Common myeloid progenitor, CD34-positive (primary cell): ENCODE measurements at regions not wholly inside any gene's neighbourhood (a gene's known extent, or its start where the extent isn't known, plus 50 kb on each side); places are given as distances from the start of the nearest gene placed in this dataset.

ENCODE experiments used
- CTCF ChIA-PET: fragments of 350-600 bp; sonication (Branson Sonifier 250); formaldehyde crosslinking; loops from one replicate; lab custom pipeline; 2021; ENCODE audit warnings: antibody characterized with exemption; lab: Charles Lee
- POLR2A ChIA-PET: fragments of 350-600 bp; sonication (Branson Sonifier 250); formaldehyde crosslinking; loops from one replicate; lab custom pipeline; 2021; ENCODE audit warnings: antibody characterized with exemption; lab: Charles Lee
- DNase-seq, 3 donors: peaks; one replicate each; pipeline versions ENCODE4 v3.0.0 to v3.0.0-alpha.2; 2013
- H3K27ac ChIP-seq, 2 experiments: 1 replicate in 1 of 2; 2 replicates in 1 of 2; pipeline ENCODE4 v1.7.0; 2013; ENCODE audit warnings: inconsistent platforms in 2 of 2, low read length in 2 of 2, mild to moderate bottlenecking in 2 of 2, low read depth in 1 of 2, moderate library complexity in 1 of 2; ENCODE audit not compliant: severe bottlenecking in 2 of 2, insufficient read depth in 1 of 2, poor library complexity in 1 of 2
- H3K27me3 ChIP-seq, 5 experiments: replicated peaks in 2 of 5; 1 replicate in 3 of 5; 2 replicates in 2 of 5; pipeline versions ENCODE4 v1.6.1 to v1.7.0; 2013; ENCODE audit warnings: low read length in 4 of 5, mild to moderate bottlenecking in 2 of 5, moderate library complexity in 2 of 5, inconsistent platforms in 1 of 5; ENCODE audit not compliant: insufficient read depth in 5 of 5, control insufficient read depth in 4 of 5
- H3K36me3 ChIP-seq, 4 experiments: 1 replicate in 2 of 4; 2 replicates in 2 of 4; pipeline versions ENCODE4 v1.6.1 to v1.7.0; 2013; ENCODE audit warnings: low read length in 3 of 4, control low read depth in 1 of 4, mild to moderate bottlenecking in 1 of 4; ENCODE audit not compliant: control insufficient read depth in 4 of 4, insufficient read depth in 4 of 4
- H3K4me1 ChIP-seq, 4 experiments: 1 replicate in 3 of 4; 2 replicates in 1 of 4; pipeline versions ENCODE4 v1.6.1 to v1.7.1; 2013; ENCODE audit warnings: low read length in 3 of 4, mild to moderate bottlenecking in 3 of 4, control low read depth in 1 of 4, inconsistent platforms in 1 of 4, moderate library complexity in 1 of 4; ENCODE audit not compliant: control insufficient read depth in 4 of 4, insufficient read depth in 4 of 4; ENCODE audit errors: control extremely low read depth in 1 of 4
- H3K4me3 ChIP-seq, 7 experiments: 1 replicate in 4 of 7; 2 replicates in 3 of 7; pipeline versions ENCODE4 v1.5.1 to v1.7.0; 2013; ENCODE audit warnings: mild to moderate bottlenecking in 7 of 7, low read length in 6 of 7, moderate library complexity in 6 of 7, inconsistent platforms in 2 of 7, low read depth in 2 of 7, control low read depth in 1 of 7; ENCODE audit not compliant: insufficient read depth in 4 of 7, control insufficient read depth in 1 of 7; ENCODE audit errors: extremely low read depth in 1 of 7
- H3K9me3 ChIP-seq, 5 experiments: 1 replicate in 4 of 5; 2 replicates in 1 of 5; pipeline versions ENCODE4 v1.6.1 to v1.7.1; 2013; ENCODE audit warnings: low read length in 4 of 5, mild to moderate bottlenecking in 2 of 5, inconsistent platforms in 1 of 5, low read depth in 1 of 5, moderate library complexity in 1 of 5; ENCODE audit not compliant: control insufficient read depth in 4 of 5, insufficient read depth in 2 of 5; ENCODE audit errors: control extremely low read depth in 1 of 5
- WGBS: methylation state at CpG from one replicate; pipeline ENCODE4 v1.1.5; 2013; ENCODE audit not compliant: insufficient coverage; 5-methylcytosine and 5-hydroxymethylcytosine counted together

- Histone ChIP-seq H3K4me1 (no peaks in the 10 kb centered on the region), H3K4me3 (no peak overlapping the region), H3K27ac (no peak overlapping the region), H3K9me3 (no peaks in the 10 kb centered on the region), H3K27me3 (no peaks in the 10 kb centered on the region), H3K36me3 (no peaks in the 10 kb centered on the region)
- CTCF ChIA-PET: no interaction called here
- 100% methylated on average over 1 of the region's 5 CpGs for WGBS
- no peak for DNase-seq
- POLR2A ChIA-PET: no interaction called here
These were observed 359.1 kb downstream of the SLC6A15 start for GRCh38 chr12:84553331-84554117.

GRCh38 chr12:84551373-84551772, 361.2 kb downstream of the SLC6A15 start:
- Histone ChIP-seq H3K27me3 (no peaks in the 10 kb centered on the region), H3K4me3 (no peak overlapping the region), H3K27ac (no peak overlapping the region), H3K36me3 (no peaks in the 10 kb centered on the region), H3K9me3 (no peaks in the 10 kb centered on the region), H3K4me1 (no peaks in the 10 kb centered on the region)
- ChIA-PET CTCF (no interaction called here), POLR2A (no interaction called here)
- WGBS: no CpG with 5 or more reads among the region's 1 CpG
- no peak for DNase-seq

GRCh38 chr12:84550518-84550917, 362.1 kb downstream of the SLC6A15 start:
- no peaks in the 10 kb centered on the region for H3K9me3 ChIP-seq
- ChIA-PET CTCF (no interaction called here), POLR2A (no interaction called here)
- DNase-seq: no peak
- H3K27me3 ChIP-seq: no peaks in the 10 kb centered on the region
- no peak overlapping the region for H3K27ac ChIP-seq
- WGBS: no CpG with 5 or more reads among the region's 1 CpG
- H3K4me1 ChIP-seq: no peaks in the 10 kb centered on the region
- no peak overlapping the region for H3K4me3 ChIP-seq
- H3K36me3 ChIP-seq: no peaks in the 10 kb centered on the region

- DNase-seq: no peak
- Histone ChIP-seq H3K27ac (no peak overlapping the region), H3K27me3 (no peaks in the 10 kb centered on the region), H3K9me3 (no peaks in the 10 kb centered on the region), H3K4me1 (no peaks in the 10 kb centered on the region), H3K36me3 (no peaks in the 10 kb centered on the region), H3K4me3 (no peak overlapping the region)
- CTCF ChIA-PET: no interaction called here
- POLR2A ChIA-PET: no interaction called here
These were observed 370.3 kb downstream of the SLC6A15 start for GRCh38 chr12:84542289-84542688.

DNA sequence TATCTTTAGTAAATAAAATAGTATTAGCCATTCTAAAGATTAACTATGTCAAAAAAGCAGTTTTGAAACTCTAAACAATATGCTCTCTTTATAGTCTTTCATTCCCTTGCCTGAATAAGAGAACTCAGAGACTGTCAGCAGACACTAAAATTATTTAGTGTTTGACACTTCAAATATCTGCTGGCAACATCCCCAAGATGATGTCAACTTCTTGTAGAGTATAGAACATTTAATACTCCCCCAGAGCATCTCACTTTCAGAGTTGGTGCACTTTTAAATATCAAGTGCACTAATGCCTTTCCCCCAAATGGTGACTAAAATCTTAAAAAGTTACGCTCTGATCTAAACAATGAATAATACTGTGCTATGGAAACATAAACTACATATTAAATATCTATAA, 374.9 kb downstream of the SLC6A15 start:
- Histone ChIP-seq H3K36me3 (no peaks in the 10 kb centered on the region), H3K9me3 (no peaks in the 10 kb centered on the region), H3K27ac (no peak overlapping the region), H3K4me3 (no peak overlapping the region), H3K27me3 (no peaks in the 10 kb centered on the region), H3K4me1 (no peaks in the 10 kb centered on the region)
- no CpG with 5 or more reads among the region's 1 CpG for WGBS
- no peak for DNase-seq
- POLR2A ChIA-PET: no interaction called here
- CTCF ChIA-PET: no interaction called here

DNA sequence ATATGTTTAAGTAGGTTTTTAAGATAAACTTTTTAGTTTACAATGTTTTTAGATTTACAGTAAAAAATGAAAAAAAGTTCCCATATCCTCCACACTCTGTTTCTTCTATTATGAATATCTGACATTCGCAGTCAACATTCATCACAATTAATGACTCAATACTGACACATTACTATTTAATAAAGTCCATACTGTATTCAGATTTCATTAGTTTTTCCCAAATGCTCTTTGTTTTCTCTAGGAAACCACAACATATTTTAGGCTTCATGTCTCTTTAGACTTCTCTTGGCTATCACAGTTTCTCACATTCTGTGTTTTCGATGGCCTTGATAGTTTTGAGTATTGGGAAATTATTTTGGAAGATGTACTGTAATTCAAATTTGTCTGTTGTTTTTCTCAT, 399.8 kb downstream of the SLC6A15 start:
- no peak for DNase-seq
- POLR2A ChIA-PET: no interaction called here

GRCh38 chr12:84508851-84509260, 403.7 kb downstream of the SLC6A15 start:
- ChIA-PET CTCF (interaction anchor here (1.4 kb wide), 1 partner anchor 11 kb away, joined by 3 read pairs; no protein-coding TSS in a partner anchor), POLR2A (no interaction called here)
- WGBS: 12% methylated on average over 2 of the region's 2 CpGs
- Histone ChIP-seq H3K27me3 (no peaks in the 10 kb centered on the region), H3K4me1 (peaks cover 0 to 11% (median 0%) of the 10 kb centered on the region in 4 experiments), H3K4me3 (peak overlapping the region in 1 of 7 experiments; percentile 31), H3K36me3 (no peaks in the 10 kb centered on the region), H3K9me3 (no peaks in the 10 kb centered on the region), H3K27ac (peak overlapping the region in 1 of 2 experiments; percentile 23)
- DNase-seq: peak in 1 of 3 donors; percentile 43

More for the DNA sequence above, 399.8 kb downstream of the SLC6A15 start:
- WGBS: 78% methylated on average over 1 of the region's 2 CpGs
- no peaks in the 10 kb centered on the region for H3K27me3 ChIP-seq
- no peaks in the 10 kb centered on the region for H3K36me3 ChIP-seq
- CTCF ChIA-PET: no interaction called here
- no peak overlapping the region for H3K4me3 ChIP-seq
- no peak overlapping the region for H3K27ac ChIP-seq
- H3K9me3 ChIP-seq: no peaks in the 10 kb centered on the region
- H3K4me1 ChIP-seq: peaks cover 0 to 11% (median 0%) of the 10 kb centered on the region in 4 experiments
